GM19467 (cell line): ENCODE measurements at regions not wholly inside any gene's neighbourhood (a gene's known extent, or its start where the extent isn't known, plus 50 kb on each side); places are given as distances from the start of the nearest gene placed in this dataset.
"Not testable (repeated sequence)": the region's sequence is repeated elsewhere in the genome, so short reads cannot be mapped to it uniquely, and the experiment has no call there.

Experiments
- ATAC-seq: cut with Tn5 transposase; IDR thresholded peaks from one replicate; pipeline ENCODE4 v1.9.1; 2021; ENCODE audit warnings: mild to moderate bottlenecking, moderate library complexity; ENCODE audit not compliant: unreplicated experiment

GRCh38 chr16:10312784-10313724 lies 72.8 kb upstream of the ATF7IP2 start:
- peak; percentile 75 for ATAC-seq

- no peak for ATAC-seq
Measured at GRCh38 chr16:10314317-10314716, 71.5 kb upstream of the ATF7IP2 start.

GRCh38 chr16:10314811-10315210 lies 71.0 kb upstream of the ATF7IP2 start:
- ATAC-seq = no peak

DNA sequence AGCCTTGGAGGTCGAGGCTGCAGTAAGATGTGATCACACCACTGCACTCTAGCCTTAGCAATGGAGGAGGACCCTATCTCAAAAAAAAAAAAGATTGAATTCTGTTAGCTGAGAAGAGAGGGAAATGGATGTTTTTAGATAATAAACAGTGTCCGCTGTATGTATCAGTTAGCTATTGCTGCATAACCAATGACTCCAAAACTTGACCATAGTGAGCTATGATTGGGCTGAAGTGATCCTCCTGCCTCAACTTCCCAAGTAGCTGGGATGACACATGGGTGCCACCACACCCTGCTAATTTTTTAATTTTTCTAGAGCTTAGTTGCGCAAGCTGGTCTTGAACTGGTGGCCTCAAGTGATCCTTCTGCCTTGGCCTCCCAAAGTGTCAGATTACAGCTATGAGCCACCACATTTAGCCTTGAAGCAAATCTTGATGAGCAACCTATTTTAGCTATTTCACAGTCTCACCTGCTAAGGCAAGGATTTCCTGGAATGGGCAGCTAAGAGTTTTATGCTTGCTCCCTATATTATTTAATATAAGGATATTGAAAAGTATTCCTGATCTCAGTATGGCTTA lies 68.3 kb upstream of the ATF7IP2 start:
- no peak for ATAC-seq

DNA sequence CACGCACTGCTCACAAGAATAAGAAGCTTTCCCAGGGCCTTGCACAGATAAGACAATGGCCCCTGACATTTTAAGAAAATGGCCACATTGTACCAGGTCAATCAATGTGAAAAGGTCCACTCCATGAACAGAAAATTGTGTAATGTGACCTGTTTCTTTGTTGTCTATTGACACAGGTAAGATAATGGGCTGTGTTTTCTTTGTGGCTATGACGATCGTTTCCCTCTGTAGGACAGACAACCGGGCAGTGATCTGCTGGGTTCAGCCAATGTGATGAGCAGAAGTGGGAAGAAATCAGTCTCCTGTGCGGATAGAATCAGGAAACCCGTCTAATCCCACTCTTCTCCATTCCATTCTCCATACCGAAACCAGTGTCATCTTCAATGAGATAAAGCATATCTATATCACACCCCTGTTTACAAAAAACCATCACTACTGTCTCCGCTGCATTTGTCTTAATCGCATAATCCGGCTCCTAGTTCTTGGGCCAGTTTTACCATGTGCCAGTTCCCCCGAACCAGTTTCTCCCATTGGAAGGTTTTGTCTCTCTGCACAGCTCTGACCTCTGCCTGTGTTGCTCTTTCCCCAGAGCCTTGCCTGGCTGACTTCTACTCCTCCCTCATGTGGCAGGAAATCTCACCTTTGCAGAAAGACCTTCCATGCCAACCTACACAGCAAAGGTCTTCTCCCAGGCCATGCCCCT lies 66.9 kb upstream of the ATF7IP2 start:
- no peak for ATAC-seq

DNA sequence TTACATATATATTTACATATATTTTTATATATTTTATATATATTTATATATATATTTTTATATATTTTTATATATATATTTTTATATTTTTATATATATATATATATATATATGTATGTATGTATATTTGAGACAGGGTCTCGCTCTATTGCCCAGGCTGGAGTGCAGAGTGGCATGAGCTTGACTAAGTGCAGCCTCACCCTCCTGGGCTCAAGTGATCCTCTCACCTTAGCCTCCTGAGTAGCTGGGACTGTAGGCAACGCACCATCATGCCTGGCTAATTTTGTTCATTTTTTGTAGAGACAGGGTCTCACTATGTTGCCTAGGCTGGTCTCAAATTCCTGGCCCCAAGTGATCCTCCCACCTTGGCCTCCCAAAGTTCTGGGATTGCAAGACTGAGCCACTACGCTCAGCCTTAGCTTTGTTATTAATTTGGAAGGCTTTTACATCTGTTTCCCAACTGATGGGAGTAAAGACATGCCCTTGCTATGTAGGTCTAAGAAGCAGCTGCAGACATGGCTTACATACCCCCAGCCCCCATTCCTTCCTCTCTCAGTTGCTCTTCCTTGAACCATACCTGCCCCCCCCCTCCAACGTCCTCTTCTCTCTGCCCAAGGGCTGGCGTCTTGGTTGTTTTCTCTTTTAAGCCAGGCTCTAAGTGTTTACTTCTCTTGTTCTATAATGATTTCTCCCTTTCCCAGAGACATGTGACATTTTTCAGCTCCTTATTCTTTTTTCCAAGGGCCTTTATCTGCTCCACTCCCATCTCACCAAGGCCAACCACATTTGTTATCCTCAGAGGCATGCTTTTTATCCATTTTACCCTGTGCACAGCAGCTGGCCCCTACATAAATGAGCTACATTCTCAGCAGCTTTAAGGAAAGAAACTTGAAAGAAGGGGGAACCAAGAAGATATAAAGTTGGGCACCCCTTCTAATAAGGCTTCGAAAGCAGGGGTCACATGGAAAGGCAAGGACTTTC lies 64.2 kb upstream of the ATF7IP2 start:
- ATAC-seq = no peak

DNA sequence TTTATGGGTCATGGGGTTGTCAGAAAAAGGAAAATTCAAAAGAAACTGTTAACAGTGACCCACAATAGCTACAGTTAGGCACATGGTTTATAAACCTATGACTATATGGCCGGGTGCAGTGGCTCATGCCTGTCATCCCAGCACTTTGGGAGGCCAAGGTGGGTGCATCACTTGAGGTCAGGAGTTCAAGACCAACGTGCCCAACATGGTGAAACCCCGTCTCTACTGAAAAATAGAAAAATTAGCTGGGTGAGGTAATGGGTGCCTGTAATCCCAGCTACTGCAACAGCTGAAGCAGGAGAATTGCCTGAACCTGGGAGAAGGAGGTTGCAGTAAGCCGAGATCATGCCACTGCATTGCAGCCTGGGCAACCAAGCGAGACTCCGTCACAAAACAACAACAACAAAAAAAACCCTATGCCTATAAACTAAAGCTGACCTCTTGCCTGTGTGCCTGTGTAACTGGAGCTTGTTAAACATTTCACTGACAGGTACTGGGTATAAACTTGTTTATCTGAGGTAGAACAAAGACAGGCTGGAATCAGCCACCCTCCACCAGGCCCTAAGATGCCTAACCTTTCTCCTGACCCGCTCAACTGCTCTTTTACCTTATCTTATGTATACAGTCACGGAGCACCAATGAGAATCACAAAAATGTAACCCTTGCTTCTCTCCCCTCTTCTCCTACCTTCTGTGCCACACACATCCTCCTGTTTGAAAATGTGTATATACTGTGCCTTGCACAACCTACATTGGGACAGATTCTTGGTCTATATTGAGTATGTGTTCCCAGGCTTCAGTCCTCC lies 62.9 kb upstream of the ATF7IP2 start:
- no peak for ATAC-seq

DNA sequence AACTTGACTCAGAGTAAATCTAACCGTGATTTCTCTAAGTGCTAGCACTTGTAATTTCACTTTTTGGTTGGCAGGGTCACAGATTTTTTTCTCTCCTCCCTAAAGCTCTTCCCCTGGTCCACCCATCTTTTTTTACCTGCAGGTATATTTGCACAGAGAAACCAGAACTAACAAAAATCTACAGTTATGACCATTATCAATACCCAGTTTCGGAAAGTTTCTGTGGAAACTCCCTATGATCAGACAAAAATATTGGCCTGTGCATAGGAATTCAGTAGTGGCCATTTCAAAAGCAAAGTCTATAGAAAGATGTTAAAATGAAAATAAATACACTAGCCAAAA lies 62.4 kb upstream of the ATF7IP2 start:
- ATAC-seq = no peak

DNA sequence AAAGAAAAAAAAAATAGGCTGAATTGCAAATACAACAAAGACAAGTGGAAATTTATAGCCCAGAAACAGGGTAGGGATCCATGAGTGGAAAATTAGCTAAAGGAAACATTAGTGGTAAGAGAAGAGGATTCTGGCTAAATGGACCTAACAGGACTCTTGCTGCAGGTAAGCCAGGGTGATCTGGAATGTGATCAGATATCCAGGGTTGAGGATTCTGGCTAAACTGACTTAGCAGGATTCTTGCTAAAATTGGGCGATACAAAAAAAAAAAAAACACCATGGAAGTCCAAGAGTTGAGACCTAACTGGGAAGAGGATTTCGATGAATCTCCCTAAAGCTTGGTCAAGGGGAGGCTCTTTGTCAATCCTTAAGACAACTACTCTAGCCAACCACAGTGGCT lies 61.7 kb upstream of the ATF7IP2 start:
- no peak for ATAC-seq

- no peak for ATAC-seq
Measured at GRCh38 chr16:10325783-10326543, 59.9 kb upstream of the ATF7IP2 start.

DNA sequence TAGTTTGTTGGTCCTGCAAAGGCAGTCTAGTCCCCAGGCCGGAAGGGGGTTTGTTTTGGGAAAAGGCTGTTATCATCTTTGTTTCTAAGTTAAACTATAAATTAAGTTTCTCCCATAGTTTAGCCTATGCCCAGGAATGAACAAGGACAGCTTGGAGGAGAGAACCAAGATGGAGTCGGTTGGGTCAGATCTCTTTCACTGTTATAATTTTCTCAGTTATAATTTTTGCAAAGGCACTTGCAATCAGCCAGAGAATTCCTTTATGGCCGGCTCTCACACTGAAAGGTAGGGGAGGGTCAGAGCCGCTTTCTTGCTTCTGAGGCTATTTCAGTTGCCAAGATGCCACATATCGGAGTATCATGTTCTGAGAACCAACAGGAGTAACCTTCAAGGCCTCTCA lies 59.2 kb upstream of the ATF7IP2 start:
- no peak for ATAC-seq

- not testable (repeated sequence) for ATAC-seq
Measured at GRCh38 chr16:10328291-10328690, 57.6 kb upstream of the ATF7IP2 start.

DNA sequence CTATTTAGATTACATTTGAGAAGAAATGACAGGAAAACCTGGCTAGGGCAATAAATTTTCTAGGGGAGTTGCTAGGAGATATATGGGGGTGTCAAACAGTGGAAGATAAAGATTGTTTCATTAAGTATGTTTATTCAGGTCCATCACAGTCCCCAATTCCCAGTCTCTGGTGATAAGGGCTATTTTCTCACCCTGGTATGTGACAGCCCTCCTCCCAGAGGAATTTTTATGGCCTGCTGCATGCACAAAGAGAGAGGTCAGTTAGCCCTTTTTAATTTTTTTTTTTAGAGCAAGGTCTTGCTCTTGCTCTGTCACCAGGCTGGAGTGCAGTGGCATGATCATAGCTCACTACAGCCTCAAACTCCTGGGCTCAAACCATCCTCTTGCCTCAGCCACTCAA lies 53.6 kb upstream of the ATF7IP2 start:
- ATAC-seq = no peak

- no peak for ATAC-seq
Measured at GRCh38 chr16:10332775-10333174, 53.1 kb upstream of the ATF7IP2 start.

DNA sequence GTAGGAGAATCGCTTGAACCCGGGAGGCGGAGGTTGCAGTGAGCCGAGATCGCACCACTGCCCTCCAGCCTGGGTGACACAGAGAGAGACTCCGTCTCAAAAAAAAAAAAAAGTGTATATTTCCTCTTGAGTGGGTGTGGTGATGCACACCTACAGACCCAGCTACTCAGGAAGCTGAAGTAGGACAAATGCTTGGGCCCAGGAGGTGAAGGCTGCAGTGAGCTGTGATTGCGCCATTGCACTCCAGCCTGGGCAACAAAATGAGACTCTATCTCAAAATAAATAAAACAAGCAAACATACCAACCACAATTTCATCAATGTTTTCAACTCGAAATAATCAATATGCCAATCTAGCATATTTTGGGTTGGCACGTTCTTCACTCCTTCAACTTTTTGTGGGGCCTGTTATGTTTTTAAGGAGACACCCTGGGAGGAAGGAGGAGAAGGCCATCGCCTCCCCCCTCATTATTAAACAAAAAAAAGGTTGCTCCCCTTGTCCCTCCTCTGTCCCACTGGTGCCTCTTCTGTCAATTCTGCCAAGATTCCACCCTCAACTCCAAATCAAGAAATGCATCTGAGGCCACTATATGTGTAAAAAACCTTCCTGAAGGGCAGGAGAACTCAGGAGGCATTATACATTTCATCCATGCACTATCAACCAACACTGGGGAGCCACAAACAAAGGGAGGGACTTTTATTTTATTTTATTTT lies 52.4 kb upstream of the ATF7IP2 start:
- ATAC-seq = no peak

GRCh38 chr16:10335681-10336080 lies 50.2 kb upstream of the ATF7IP2 start:
- no peak for ATAC-seq
